ENCODE measurements at regions not wholly inside any gene's neighbourhood (a gene's known extent, or its start where the extent isn't known, plus 50 kb on each side); places are given as distances from the start of the nearest gene placed in this dataset.
"Not testable (repeated sequence)": the region's sequence is repeated elsewhere in the genome, so short reads cannot be mapped to it uniquely, and the experiment has no call there.

DNA sequence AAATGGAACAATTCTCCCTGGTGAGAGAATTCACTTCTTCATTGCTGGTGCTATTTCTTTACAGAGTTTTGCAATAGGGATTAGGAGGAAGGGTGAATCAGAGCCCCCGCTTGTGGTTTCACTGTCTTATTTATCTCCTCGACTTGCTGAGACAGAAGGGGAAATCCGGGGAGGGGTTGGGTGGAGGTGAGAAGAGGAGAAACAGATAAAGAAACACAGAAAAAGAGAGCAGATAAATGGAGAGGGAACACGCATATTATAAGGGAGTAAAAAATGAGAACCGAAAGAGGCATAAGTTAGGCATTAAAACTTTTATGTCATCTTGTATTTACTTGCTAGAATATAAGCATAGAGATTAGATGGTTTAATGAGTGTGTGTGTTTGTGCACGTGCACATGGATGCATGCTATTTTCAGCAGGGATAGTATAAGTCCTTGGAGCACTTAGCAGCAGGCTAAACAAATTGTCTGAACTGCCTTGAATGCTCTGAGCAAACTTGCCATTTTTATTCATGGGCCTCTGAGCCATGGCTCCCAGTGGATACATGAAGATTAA is 105.0 kb downstream of the OLIG3 start:
- intact Hi-C loops (cut with micrococcal nuclease; ENCODE audit: unreplicated experiment): no loop called here

DNA sequence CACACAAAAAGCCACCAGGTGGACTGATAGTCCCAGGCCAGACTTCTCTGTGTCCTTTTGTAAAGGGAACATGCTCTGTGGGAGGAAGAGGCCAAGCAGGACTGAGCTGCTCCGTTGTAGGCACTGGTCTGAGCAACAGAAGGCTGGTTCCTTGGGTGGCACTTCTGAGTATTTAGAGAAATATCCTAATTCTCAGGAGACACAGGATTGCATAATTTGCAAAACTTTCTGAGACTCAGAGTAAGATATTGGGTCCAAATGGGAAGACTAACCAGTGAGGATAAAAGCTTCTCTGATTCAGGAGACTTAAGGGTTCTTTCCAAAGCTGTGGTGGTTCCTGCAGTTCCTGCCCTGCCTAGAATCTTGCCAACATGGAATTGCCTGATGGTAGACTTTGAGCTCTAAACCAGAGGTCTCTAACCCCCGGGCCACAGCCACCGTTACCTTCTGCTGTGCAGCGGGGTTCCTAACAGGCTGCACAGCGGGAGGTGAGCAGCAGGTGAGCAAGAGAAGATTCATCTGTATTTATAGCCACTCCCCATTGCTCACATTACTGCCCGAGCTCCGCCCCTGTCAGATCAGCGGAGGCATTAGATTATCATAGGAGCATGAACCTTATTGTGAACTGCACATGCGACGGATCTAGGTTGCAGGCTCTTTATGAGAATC is 107.0 kb downstream of the OLIG3 start:
- POLR2A ChIA-PET (ENCODE audit: unreplicated experiment): no interaction called here
- Histone ChIP-seq H4K20me1 (ENCODE audit: insufficient read depth) (no peaks in the 10 kb centered on the region), H2AFZ (no peak overlapping the region), H3K27me3 (ENCODE audit: insufficient read depth, low read depth) (no peaks in the 10 kb centered on the region), H3K36me3 (ENCODE audit: low read depth) (no peaks in the 10 kb centered on the region), H3K4me3 (no peak overlapping the region), H3F3A (ENCODE audit: insufficient read depth, low read depth) (no peaks in the 10 kb centered on the region), H3K4me1 (replicated peaks; ENCODE audit: insufficient read depth) (no peaks in the 10 kb centered on the region), H3K9me2 (ENCODE audit: insufficient read depth) (no peaks in the 10 kb centered on the region), H3K9me3 (ENCODE audit: insufficient read depth, low read depth) (no peaks in the 10 kb centered on the region), H3K4me2 (no peak overlapping the region), H3K79me2 (ENCODE audit: low read depth) (no peaks in the 10 kb centered on the region), H3K27ac (no peak overlapping the region)
- CTCF ChIA-PET: no interaction called here
- TF ChIP-seq EZH2 (IDR thresholded peaks at IDR 0.05; ENCODE audit: low read depth): no peak
- TF ChIP-seq, protein P1, sequence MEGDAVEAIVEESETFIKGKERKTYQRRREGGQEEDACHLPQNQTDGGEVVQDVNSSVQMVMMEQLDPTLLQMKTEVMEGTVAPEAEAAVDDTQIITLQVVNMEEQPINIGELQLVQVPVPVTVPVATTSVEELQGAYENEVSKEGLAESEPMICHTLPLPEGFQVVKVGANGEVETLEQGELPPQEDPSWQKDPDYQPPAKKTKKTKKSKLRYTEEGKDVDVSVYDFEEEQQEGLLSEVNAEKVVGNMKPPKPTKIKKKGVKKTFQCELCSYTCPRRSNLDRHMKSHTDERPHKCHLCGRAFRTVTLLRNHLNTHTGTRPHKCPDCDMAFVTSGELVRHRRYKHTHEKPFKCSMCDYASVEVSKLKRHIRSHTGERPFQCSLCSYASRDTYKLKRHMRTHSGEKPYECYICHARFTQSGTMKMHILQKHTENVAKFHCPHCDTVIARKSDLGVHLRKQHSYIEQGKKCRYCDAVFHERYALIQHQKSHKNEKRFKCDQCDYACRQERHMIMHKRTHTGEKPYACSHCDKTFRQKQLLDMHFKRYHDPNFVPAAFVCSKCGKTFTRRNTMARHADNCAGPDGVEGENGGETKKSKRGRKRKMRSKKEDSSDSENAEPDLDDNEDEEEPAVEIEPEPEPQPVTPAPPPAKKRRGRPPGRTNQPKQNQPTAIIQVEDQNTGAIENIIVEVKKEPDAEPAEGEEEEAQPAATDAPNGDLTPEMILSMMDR (conservative IDR thresholded peaks at IDR 0.05): no peak
- intact Hi-C loops (cut with micrococcal nuclease; ENCODE audit: unreplicated experiment): no loop called here
- DNase-seq: peak in 1 of 2 experiments; percentile 1
- no TSS peak for BruUV-seq (replicated peaks)

More for the DNA sequence above, 105.0 kb downstream of the OLIG3 start:
- ChIA-PET CTCF (no interaction called here), POLR2A (ENCODE audit: unreplicated experiment) (no interaction called here)
- H3K9me3 ChIP-seq (ENCODE audit: insufficient read depth, low read depth): no peaks in the 10 kb centered on the region
- no peaks in the 10 kb centered on the region for H3K4me1 ChIP-seq (replicated peaks; ENCODE audit: insufficient read depth)
- no peak for DNase-seq
- H3K4me3 ChIP-seq: no peak overlapping the region
- H3K27me3 ChIP-seq (ENCODE audit: insufficient read depth, low read depth): no peaks in the 10 kb centered on the region
- H3F3A ChIP-seq (ENCODE audit: insufficient read depth, low read depth): no peaks in the 10 kb centered on the region
- H3K36me3 ChIP-seq (ENCODE audit: low read depth): no peaks in the 10 kb centered on the region
- H2AFZ ChIP-seq: no peak overlapping the region
- no peak overlapping the region for H3K27ac ChIP-seq
- no peak overlapping the region for H3K4me2 ChIP-seq
- BruUV-seq (replicated peaks): no TSS peak
- TF ChIP-seq, protein P1 (conservative IDR thresholded peaks at IDR 0.05): no peak
- no peak for TF ChIP-seq EZH2 (IDR thresholded peaks at IDR 0.05; ENCODE audit: low read depth)
- H3K79me2 ChIP-seq (ENCODE audit: low read depth): no peaks in the 10 kb centered on the region
- no peaks in the 10 kb centered on the region; the same call in 1 of the 2 replicates for H3K9me2 ChIP-seq (ENCODE audit: insufficient read depth)
- no peaks in the 10 kb centered on the region for H4K20me1 ChIP-seq (ENCODE audit: insufficient read depth)

DNA sequence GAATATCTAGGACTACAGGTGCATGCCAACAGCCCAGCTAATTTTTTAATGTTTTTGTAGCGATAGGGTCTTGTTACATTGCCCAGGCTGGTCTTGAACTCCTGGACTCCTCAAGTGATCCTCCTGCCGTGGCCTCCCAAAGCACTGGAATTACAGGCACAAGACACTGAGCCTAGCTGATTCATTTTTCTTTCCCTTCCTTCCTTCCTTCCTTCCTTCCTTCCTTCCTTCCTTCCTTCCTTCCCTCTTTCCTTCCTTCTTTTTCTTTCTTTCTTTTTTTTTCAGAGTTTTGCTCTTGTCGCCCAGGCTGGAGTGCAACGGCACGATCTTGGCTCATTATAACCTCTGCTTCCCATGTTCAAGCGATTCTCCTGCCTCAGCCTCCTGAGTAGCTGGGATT is 110.9 kb downstream of the OLIG3 start:
- intact Hi-C loops (cut with micrococcal nuclease; ENCODE audit: unreplicated experiment); DNase-seq; H3K27ac ChIP-seq; H3K36me3 ChIP-seq (ENCODE audit: low read depth); H3K4me2 ChIP-seq; H3F3A ChIP-seq (ENCODE audit: insufficient read depth, low read depth); H2AFZ ChIP-seq; H3K4me3 ChIP-seq; H4K20me1 ChIP-seq (ENCODE audit: insufficient read depth); BruUV-seq (replicated peaks); H3K9me2 ChIP-seq (ENCODE audit: insufficient read depth); POLR2A ChIA-PET (ENCODE audit: unreplicated experiment); H3K79me2 ChIP-seq (ENCODE audit: low read depth); CTCF ChIA-PET; H3K27me3 ChIP-seq (ENCODE audit: insufficient read depth, low read depth); H3K4me1 ChIP-seq (replicated peaks; ENCODE audit: insufficient read depth); H3K9me3 ChIP-seq (ENCODE audit: insufficient read depth, low read depth): not testable (repeated sequence)

DNA sequence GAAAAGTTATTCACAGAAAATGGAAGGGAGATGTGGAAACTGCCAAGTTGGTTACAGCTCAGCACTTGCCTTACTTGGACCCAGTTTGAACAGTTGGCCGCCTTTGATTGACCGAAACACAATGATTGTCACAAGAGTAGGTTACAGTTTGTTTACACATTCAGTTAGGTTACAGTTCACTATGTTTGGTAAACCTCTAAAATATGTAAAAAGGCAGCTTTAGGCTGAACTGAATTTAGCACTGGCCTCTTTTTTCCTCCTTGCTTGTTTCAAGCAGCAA is 116.2 kb downstream of the OLIG3 start:
- Histone ChIP-seq H3K27ac (no peak overlapping the region), H3K4me3 (no peak overlapping the region), H3K9me2 (ENCODE audit: insufficient read depth) (no peaks in the 10 kb centered on the region; the same call in 1 of the 2 replicates), H3K4me1 (replicated peaks; ENCODE audit: insufficient read depth) (no peaks in the 10 kb centered on the region), H3K9me3 (ENCODE audit: insufficient read depth, low read depth) (peaks cover 4% of the 10 kb centered on the region; the same call in 1 of the 2 replicates), H3F3A (ENCODE audit: insufficient read depth, low read depth) (no peaks in the 10 kb centered on the region), H4K20me1 (ENCODE audit: insufficient read depth) (no peaks in the 10 kb centered on the region), H2AFZ (no peak overlapping the region), H3K27me3 (ENCODE audit: insufficient read depth, low read depth) (no peaks in the 10 kb centered on the region), H3K4me2 (no peak overlapping the region), H3K36me3 (ENCODE audit: low read depth) (no peaks in the 10 kb centered on the region), H3K79me2 (ENCODE audit: low read depth) (no peaks in the 10 kb centered on the region)
- intact Hi-C loops (cut with micrococcal nuclease; ENCODE audit: unreplicated experiment): no loop called here
- no peak for TF ChIP-seq EZH2 (IDR thresholded peaks at IDR 0.05; ENCODE audit: low read depth)
- TF ChIP-seq, protein P1 (conservative IDR thresholded peaks at IDR 0.05): no peak
- no TSS peak for BruUV-seq (replicated peaks)
- DNase-seq: no peak
- POLR2A ChIA-PET (ENCODE audit: unreplicated experiment): interaction anchor here (0.7 kb wide), 1 partner anchor 727 kb away, joined by 4 read pairs; no protein-coding TSS in a partner anchor
- CTCF ChIA-PET: no interaction called here
